ENCODE measurements at regions not wholly inside any gene's neighbourhood (a gene's known extent, or its start where the extent isn't known, plus 50 kb on each side); places are given as distances from the start of the nearest gene placed in this dataset.
"Not testable (repeated sequence)": the region's sequence is repeated elsewhere in the genome, so short reads cannot be mapped to it uniquely, and the experiment has no call there.

GRCh38 chr4:45292844-45293243, 566.5 kb upstream of the GNPDA2 start:
- no peak for DNase-seq
- no peak for ATAC-seq
- H3K4me1 ChIP-seq = no peaks in the 10 kb centered on the region
- H3K36me3 ChIP-seq (ENCODE audit: insufficient read depth in 1 of 2, low read depth in 1 of 2) = no peaks in the 10 kb centered on the region
- no peak overlapping the region for H3K27ac ChIP-seq
- H3K4me3 ChIP-seq = no peak overlapping the region
- no peaks in the 10 kb centered on the region for H3K9me3 ChIP-seq
- intact Hi-C loops (cut with DNase I) = no loop called here
- no peaks in the 10 kb centered on the region for H3K27me3 ChIP-seq (ENCODE audit: insufficient read depth in 3 of 3, low read length in 2 of 3)
- no peak for TF ChIP-seq CTCF (IDR thresholded peaks at IDR 0.05)
- 89 to 94% (median 91%) methylated on average over 4 of the region's 4 CpGs for WGBS, 3 donors

DNA sequence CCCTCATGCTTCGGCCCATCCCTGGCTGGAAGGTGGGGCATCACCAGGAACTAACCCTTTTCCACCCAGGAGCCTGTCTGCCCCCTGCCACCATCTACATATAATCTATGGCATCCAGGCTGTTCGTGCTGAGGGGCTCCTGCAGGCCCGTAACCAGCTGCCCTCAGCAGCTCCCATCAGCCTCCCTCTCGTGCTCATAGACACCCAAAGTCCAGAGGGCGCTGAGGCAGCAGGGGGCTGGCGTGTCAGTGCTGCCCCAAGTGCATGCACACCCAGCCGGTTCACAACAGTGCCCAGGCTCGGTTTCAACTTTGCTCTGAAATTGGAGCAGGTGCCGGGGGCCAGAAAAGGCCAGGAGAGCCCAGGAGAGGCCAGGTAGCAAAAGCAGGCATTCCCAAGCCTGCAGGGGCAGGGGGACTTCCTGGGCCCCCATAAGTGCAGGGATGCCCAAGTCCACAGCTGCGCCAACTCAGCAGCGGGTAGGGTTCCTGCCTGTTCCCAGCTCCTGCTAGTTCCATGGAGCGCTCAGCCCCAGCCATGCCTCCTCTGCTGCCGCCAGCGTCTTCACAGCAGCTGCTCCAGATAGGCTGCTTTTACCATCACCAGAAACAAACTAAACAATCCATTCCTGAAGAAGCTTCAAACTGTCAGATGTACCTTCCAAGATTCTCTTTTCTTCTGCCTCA, 558.2 kb upstream of the GNPDA2 start:
- no peaks in the 10 kb centered on the region for H3K27me3 ChIP-seq (ENCODE audit: insufficient read depth in 3 of 3, low read length in 2 of 3)
- intact Hi-C loops (cut with DNase I) = no loop called here
- no peaks in the 10 kb centered on the region for H3K4me1 ChIP-seq
- WGBS, 3 donors = 86 to 91% (median 88%) methylated on average over 14 of the region's 14 CpGs
- DNase-seq (peak in 1 of 2 donors; percentile 25), ATAC-seq (no peak)
- TF ChIP-seq CTCF (IDR thresholded peaks at IDR 0.05) = no peak
- no peak overlapping the region for H3K4me3 ChIP-seq
- no peaks in the 10 kb centered on the region for H3K9me3 ChIP-seq
- no peaks in the 10 kb centered on the region for H3K36me3 ChIP-seq (ENCODE audit: insufficient read depth in 1 of 2, low read depth in 1 of 2)
- no peak overlapping the region for H3K27ac ChIP-seq

DNA sequence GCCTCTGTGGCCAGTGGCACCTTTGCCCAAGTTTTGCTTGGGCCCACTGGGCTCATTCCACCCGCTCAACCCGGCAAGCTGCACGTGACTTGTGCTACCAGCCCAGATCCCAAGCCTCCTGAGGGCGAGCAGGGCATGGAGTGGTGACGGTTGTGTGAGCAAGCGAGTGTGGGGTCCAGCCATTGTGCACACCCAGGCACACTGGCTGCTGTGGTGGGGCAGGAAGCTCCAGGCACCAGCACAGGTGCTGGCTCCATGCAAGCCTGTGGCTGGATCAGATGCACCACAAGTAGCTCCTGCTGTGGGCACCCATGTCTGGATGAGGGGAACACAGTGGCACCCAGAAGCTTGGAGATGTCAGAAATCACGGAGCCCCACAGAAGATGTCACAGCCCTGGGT, 557.0 kb upstream of the GNPDA2 start:
- no peak for TF ChIP-seq CTCF (IDR thresholded peaks at IDR 0.05)
- DNase-seq = no peak
- H3K9me3 ChIP-seq = no peaks in the 10 kb centered on the region
- H3K27ac ChIP-seq = no peak overlapping the region
- H3K36me3 ChIP-seq (ENCODE audit: insufficient read depth in 1 of 2, low read depth in 1 of 2) = no peaks in the 10 kb centered on the region
- no peak overlapping the region for H3K4me3 ChIP-seq
- WGBS, 3 donors = 82 to 83% (median 82%) methylated on average over 7 of the region's 7 CpGs
- no peaks in the 10 kb centered on the region for H3K4me1 ChIP-seq
- intact Hi-C loops (cut with DNase I) = no loop called here
- ATAC-seq = no peak
- no peaks in the 10 kb centered on the region for H3K27me3 ChIP-seq (ENCODE audit: insufficient read depth in 3 of 3, low read length in 2 of 3)

DNA sequence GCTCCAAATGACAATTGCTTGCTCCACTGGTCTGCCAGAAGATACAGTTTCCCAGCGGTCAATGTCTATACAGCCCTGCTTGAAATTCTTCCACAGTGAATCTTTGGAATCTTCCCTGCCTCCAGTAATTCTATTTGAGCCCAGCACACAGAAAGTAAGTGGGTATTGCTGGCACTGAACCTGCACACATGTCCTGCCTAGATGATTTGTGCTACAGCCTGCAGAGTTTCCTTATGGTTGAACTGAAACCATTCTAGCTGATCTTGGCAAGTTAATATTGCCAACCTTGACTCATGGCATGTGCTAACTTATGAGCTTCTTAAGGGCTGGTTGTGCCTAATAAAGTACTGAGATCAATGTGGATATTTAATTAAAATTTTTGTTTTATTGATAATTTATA, 553.8 kb upstream of the GNPDA2 start:
- ATAC-seq (no peak), DNase-seq (no peak)
- H3K9me3 ChIP-seq = no peaks in the 10 kb centered on the region
- intact Hi-C loops (cut with DNase I) = no loop called here
- no peaks in the 10 kb centered on the region for H3K27me3 ChIP-seq (ENCODE audit: insufficient read depth in 3 of 3, low read length in 2 of 3)
- H3K36me3 ChIP-seq (ENCODE audit: insufficient read depth in 1 of 2, low read depth in 1 of 2) = no peaks in the 10 kb centered on the region
- TF ChIP-seq CTCF (IDR thresholded peaks at IDR 0.05) = no peak
- 32 to 59% (median 50%) methylated on average over 1 of the region's 1 CpG for WGBS, 3 donors
- H3K4me1 ChIP-seq = no peaks in the 10 kb centered on the region
- no peak overlapping the region for H3K27ac ChIP-seq
- no peak overlapping the region for H3K4me3 ChIP-seq

DNA sequence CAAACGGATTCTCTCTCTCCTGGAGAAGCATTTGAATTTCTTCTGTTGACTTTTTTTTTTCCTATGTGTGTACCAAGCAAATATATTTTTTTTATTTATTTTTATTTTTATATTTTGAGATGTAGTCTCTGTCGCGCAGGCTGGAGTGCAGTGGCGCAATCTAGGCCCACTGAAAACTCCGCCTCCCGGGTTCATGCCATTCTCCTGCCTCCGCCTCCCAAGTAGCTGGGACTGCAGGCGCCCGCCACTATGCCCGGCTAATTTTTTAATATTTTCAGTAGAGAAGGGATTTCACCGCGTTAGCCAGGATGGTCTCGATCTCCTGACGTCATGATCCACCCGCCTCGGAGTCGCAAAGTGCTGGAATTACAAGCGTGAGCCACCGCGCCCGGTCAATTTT, 549.5 kb upstream of the GNPDA2 start:
- intact Hi-C loops (cut with DNase I) = no loop called here
- ATAC-seq (no peak), DNase-seq (no peak)
- H3K9me3 ChIP-seq = no peaks in the 10 kb centered on the region
- H3K4me3 ChIP-seq = no peak overlapping the region
- H3K36me3 ChIP-seq (ENCODE audit: insufficient read depth in 1 of 2, low read depth in 1 of 2) = no peaks in the 10 kb centered on the region
- no peaks in the 10 kb centered on the region for H3K27me3 ChIP-seq (ENCODE audit: insufficient read depth in 3 of 3, low read length in 2 of 3)
- H3K27ac ChIP-seq = no peak overlapping the region
- TF ChIP-seq CTCF (IDR thresholded peaks at IDR 0.05) = no peak
- no peaks in the 10 kb centered on the region for H3K4me1 ChIP-seq
- WGBS, 3 donors = 91 to 94% (median 92%) methylated on average over 21 of the region's 21 CpGs

GRCh38 chr4:45248106-45248505, 521.8 kb upstream of the GNPDA2 start:
- H3K4me1 ChIP-seq; H3K27me3 ChIP-seq (ENCODE audit: insufficient read depth in 3 of 3, low read length in 2 of 3); H3K4me3 ChIP-seq; ATAC-seq; intact Hi-C loops (cut with DNase I); H3K36me3 ChIP-seq (ENCODE audit: insufficient read depth in 1 of 2, low read depth in 1 of 2); DNase-seq; H3K27ac ChIP-seq; H3K9me3 ChIP-seq: not testable (repeated sequence)
- WGBS, 3 donors = 81 to 82% (median 81%) methylated on average over 3 of the region's 3 CpGs
